ENCODE measurements at regions not wholly inside any gene's neighbourhood (a gene's known extent, or its start where the extent isn't known, plus 50 kb on each side); places are given as distances from the start of the nearest gene placed in this dataset.

DNA sequence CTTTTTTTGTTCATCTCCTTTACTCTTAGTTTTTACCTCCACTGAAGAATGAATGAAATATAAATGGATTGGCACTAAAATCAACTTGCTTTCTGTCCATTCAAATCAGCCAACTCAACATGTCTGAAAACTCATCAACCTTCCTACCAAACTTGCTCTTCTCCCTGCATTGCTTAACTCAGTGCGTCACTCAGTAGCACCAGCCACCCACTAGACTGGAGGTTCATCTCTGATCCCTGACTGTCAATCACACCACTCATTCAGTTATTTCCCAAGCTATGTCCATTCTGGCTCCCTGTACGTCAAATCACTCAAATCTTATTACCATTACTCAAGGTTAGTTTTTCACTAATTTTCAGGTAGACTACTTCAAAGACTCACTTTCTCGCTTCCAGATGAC is 75.2 kb upstream of the RBMS1 start:
- POLR2A ChIA-PET: no interaction called here
- CTCF ChIA-PET: no interaction called here
- Mint-ChIP-seq H3K4me3 (no peak overlapping the region), H3K27ac (no peak overlapping the region), H3K27me3 (ENCODE audit: low read depth) (no peaks in the 10 kb centered on the region), H3K4me1 (peaks cover 13% of the 10 kb centered on the region), H3K36me3 (peaks cover 17% of the 10 kb centered on the region), H3K9me3 (peaks cover 26% of the 10 kb centered on the region)
- ATAC-seq: no peak
- DNase-seq (ENCODE audit: low spot score): no peak
- TF ChIP-seq SOX15 (CRISPR knock-in tag; IDR thresholded peaks at IDR 0.05) (no peak), PRRX2 (CRISPR knock-in tag; IDR thresholded peaks at IDR 0.05) (no peak)

DNA sequence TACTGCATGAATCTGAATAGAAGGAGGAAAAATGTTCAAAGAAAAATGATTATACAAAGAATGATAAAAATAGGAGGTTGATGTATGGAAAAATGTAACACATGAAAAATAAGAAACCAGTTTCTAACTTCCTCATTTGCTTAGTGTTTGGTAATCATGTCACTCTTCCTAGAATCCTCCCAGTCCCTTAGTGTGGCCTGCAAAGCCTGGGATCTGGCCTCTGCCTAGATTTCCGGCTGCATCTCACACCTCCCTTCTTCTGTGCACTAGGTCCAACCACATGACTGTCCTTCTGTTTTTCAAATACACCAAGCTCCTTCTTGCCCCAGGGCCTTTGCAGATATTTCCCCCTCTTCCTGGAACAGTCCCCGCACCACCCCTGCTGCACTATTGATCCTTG is 76.8 kb upstream of the RBMS1 start:
- DNase-seq (ENCODE audit: low spot score) (no peak), ATAC-seq (no peak)
- Mint-ChIP-seq H3K9me3 (peaks cover 26% of the 10 kb centered on the region), H3K27ac (no peak overlapping the region), H3K27me3 (ENCODE audit: low read depth) (no peaks in the 10 kb centered on the region), H3K36me3 (peaks cover 17% of the 10 kb centered on the region), H3K4me3 (no peak overlapping the region), H3K4me1 (no peaks in the 10 kb centered on the region)
- POLR2A ChIA-PET: no interaction called here
- CTCF ChIA-PET: no interaction called here
- TF ChIP-seq IRF2 (CRISPR knock-in tag; IDR thresholded peaks at IDR 0.05; ENCODE audit: borderline replicate concordance, low read depth) (no peak), SMAD4 (CRISPR knock-in tag; IDR thresholded peaks at IDR 0.05) (no peak), EMX1 (CRISPR knock-in tag; IDR thresholded peaks at IDR 0.05) (no peak), ZNF671 (CRISPR knock-in tag; IDR thresholded peaks at IDR 0.05) (no peak), ATF1 (CRISPR knock-in tag; IDR thresholded peaks at IDR 0.05) (no peak), ZNF396 (CRISPR knock-in tag; IDR thresholded peaks at IDR 0.05; ENCODE audit: borderline replicate concordance) (no peak), FOXK1 (CRISPR knock-in tag; IDR thresholded peaks at IDR 0.05) (no peak), CBFB (CRISPR knock-in tag; IDR thresholded peaks at IDR 0.05; ENCODE audit: low read depth) (no peak), SP1 (CRISPR knock-in tag; conservative IDR thresholded peaks at IDR 0.05) (no peak), PRRX2 (CRISPR knock-in tag; IDR thresholded peaks at IDR 0.05) (no peak), ZNF416 (CRISPR knock-in tag; IDR thresholded peaks at IDR 0.05) (no peak), NFE2L1 (CRISPR knock-in tag; IDR thresholded peaks at IDR 0.05) (no peak)
- TF ChIP-seq, protein P1, sequence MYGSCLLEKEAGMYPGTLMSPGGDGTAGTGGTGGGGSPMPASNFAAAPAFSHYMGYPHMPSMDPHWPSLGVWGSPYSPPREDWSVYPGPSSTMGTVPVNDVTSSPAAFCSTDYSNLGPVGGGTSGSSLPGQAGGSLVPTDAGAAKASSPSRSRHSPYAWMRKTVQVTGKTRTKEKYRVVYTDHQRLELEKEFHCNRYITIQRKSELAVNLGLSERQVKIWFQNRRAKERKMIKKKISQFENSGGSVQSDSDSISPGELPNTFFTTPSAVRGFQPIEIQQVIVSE (CRISPR knock-in tag; IDR thresholded peaks at IDR 0.05; ENCODE audit: borderline replicate concordance): no peak
- TF ChIP-seq, protein P2, sequence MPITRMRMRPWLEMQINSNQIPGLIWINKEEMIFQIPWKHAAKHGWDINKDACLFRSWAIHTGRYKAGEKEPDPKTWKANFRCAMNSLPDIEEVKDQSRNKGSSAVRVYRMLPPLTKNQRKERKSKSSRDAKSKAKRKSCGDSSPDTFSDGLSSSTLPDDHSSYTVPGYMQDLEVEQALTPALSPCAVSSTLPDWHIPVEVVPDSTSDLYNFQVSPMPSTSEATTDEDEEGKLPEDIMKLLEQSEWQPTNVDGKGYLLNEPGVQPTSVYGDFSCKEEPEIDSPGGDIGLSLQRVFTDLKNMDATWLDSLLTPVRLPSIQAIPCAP (CRISPR knock-in tag; IDR thresholded peaks at IDR 0.05): no peak
- TF ChIP-seq, protein P3, sequence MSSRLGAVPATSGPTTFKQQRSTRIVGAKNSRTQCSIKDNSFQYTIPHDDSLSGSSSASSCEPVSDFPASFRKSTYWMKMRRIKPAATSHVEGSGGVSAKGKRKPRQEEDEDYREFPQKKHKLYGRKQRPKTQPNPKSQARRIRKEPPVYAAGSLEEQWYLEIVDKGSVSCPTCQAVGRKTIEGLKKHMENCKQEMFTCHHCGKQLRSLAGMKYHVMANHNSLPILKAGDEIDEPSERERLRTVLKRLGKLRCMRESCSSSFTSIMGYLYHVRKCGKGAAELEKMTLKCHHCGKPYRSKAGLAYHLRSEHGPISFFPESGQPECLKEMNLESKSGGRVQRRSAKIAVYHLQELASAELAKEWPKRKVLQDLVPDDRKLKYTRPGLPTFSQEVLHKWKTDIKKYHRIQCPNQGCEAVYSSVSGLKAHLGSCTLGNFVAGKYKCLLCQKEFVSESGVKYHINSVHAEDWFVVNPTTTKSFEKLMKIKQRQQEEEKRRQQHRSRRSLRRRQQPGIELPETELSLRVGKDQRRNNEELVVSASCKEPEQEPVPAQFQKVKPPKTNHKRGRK (CRISPR knock-in tag; IDR thresholded peaks at IDR 0.05; ENCODE audit: borderline replicate concordance): no peak

DNA sequence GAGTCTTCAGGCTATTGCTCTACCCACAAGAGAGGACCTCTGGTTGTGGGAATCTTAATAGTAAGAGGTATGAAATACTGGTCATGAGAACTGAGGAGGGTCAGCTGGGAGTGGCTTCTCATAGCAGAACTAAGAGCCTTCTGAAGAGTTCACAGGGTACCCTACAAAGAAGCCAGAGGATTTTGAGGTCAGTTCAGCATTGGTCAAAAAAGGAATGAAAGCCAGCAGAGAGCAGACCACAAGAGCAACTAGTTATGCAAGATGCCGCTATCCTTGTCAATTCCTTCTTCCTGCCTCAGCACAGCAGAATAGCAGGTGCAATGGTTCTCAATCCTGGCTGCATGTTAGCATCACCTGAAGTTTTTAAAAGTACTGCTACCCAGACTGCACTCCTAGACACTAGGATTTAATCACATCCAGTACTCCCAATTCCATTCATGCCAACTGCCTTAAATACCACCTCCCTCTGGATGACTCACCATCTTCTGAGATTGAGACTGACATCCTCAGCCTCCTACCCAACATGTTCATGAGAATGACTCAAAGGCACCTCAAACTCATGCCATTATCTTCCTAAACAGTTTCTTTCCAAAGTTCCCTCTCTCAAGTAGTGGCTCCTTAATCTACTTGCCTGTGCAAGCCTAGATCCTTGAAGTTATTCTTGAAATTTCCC is 81.0 kb upstream of the RBMS1 start:
- no peak for DNase-seq (ENCODE audit: low spot score)
- no peak overlapping the region for H3K4me3 Mint-ChIP-seq
- no peaks in the 10 kb centered on the region for H3K27me3 Mint-ChIP-seq (ENCODE audit: low read depth)
- ChIA-PET CTCF (interaction anchor here (1.1 kb wide), 1 partner anchor 489 kb away, joined by 4 read pairs; no protein-coding TSS in a partner anchor), POLR2A (no interaction called here)
- H3K9me3 Mint-ChIP-seq: peaks cover 31% of the 10 kb centered on the region
- 0 out of 2 replicates have a peak, but pooled peaks cover under 1% of the 10 kb centered on the region for H3K4me1 Mint-ChIP-seq
- H3K27ac Mint-ChIP-seq: no peak overlapping the region
- H3K36me3 Mint-ChIP-seq: peaks cover 25% of the 10 kb centered on the region
- no peak for ATAC-seq
- TF ChIP-seq ZNF232 (CRISPR knock-in tag; IDR thresholded peaks at IDR 0.05) (no peak), NR1H2 (CRISPR knock-in tag; IDR thresholded peaks at IDR 0.05) (no peak), PRRX2 (CRISPR knock-in tag; IDR thresholded peaks at IDR 0.05) (no peak), ZNF416 (CRISPR knock-in tag; IDR thresholded peaks at IDR 0.05) (no peak), KAT7 (CRISPR knock-in tag; IDR thresholded peaks at IDR 0.05; ENCODE audit: borderline replicate concordance) (no peak), SOX15 (CRISPR knock-in tag; IDR thresholded peaks at IDR 0.05) (no peak), GABPB1 (CRISPR knock-in tag; IDR thresholded peaks at IDR 0.05) (no peak), ZNF121 (CRISPR knock-in tag; IDR thresholded peaks at IDR 0.05) (no peak), SMAD4 (CRISPR knock-in tag; IDR thresholded peaks at IDR 0.05) (no peak), FOXK1 (CRISPR knock-in tag; IDR thresholded peaks at IDR 0.05) (no peak), ESRRA (CRISPR knock-in tag; IDR thresholded peaks at IDR 0.05; ENCODE audit: borderline replicate concordance) (no peak), ZNF219 (CRISPR knock-in tag; IDR thresholded peaks at IDR 0.05; ENCODE audit: borderline replicate concordance) (no peak)
- TF ChIP-seq, protein P4, sequence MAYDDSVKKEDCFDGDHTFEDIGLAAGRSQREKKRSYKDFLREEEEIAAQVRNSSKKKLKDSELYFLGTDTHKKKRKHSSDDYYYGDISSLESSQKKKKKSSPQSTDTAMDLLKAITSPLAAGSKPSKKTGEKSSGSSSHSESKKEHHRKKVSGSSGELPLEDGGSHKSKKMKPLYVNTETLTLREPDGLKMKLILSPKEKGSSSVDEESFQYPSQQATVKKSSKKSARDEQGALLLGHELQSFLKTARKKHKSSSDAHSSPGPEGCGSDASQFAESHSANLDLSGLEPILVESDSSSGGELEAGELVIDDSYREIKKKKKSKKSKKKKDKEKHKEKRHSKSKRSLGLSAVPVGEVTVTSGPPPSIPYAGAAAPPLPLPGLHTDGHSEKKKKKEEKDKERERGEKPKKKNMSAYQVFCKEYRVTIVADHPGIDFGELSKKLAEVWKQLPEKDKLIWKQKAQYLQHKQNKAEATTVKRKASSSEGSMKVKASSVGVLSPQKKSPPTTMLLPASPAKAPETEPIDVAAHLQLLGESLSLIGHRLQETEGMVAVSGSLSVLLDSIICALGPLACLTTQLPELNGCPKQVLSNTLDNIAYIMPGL (CRISPR knock-in tag; IDR thresholded peaks at IDR 0.05): no peak
- TF ChIP-seq, protein P5, sequence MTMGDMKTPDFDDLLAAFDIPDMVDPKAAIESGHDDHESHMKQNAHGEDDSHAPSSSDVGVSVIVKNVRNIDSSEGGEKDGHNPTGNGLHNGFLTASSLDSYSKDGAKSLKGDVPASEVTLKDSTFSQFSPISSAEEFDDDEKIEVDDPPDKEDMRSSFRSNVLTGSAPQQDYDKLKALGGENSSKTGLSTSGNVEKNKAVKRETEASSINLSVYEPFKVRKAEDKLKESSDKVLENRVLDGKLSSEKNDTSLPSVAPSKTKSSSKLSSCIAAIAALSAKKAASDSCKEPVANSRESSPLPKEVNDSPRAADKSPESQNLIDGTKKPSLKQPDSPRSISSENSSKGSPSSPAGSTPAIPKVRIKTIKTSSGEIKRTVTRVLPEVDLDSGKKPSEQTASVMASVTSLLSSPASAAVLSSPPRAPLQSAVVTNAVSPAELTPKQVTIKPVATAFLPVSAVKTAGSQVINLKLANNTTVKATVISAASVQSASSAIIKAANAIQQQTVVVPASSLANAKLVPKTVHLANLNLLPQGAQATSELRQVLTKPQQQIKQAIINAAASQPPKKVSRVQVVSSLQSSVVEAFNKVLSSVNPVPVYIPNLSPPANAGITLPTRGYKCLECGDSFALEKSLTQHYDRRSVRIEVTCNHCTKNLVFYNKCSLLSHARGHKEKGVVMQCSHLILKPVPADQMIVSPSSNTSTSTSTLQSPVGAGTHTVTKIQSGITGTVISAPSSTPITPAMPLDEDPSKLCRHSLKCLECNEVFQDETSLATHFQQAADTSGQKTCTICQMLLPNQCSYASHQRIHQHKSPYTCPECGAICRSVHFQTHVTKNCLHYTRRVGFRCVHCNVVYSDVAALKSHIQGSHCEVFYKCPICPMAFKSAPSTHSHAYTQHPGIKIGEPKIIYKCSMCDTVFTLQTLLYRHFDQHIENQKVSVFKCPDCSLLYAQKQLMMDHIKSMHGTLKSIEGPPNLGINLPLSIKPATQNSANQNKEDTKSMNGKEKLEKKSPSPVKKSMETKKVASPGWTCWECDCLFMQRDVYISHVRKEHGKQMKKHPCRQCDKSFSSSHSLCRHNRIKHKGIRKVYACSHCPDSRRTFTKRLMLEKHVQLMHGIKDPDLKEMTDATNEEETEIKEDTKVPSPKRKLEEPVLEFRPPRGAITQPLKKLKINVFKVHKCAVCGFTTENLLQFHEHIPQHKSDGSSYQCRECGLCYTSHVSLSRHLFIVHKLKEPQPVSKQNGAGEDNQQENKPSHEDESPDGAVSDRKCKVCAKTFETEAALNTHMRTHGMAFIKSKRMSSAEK (CRISPR knock-in tag; IDR thresholded peaks at IDR 0.05; ENCODE audit: borderline replicate concordance): no peak
